KBM-7 (cell line): ENCODE measurements at regions not wholly inside any gene's neighbourhood (a gene's known extent, or its start where the extent isn't known, plus 50 kb on each side); places are given as distances from the start of the nearest gene placed in this dataset.

Experiments
- DNase-seq: peaks from one replicate; pipeline ENCODE4 v3.0.0-alpha.2; 2015
- in situ Hi-C: fragments of 300-500 bp; cut with MboI; formaldehyde crosslinking; loops from 2 replicates; pipeline ENCODE4 v1.14.3; 2020; ENCODE audit warnings: low sequenced_read_pairs, low pct_unique_long_range_greater_than_20kb, mixed read lengths

DNA sequence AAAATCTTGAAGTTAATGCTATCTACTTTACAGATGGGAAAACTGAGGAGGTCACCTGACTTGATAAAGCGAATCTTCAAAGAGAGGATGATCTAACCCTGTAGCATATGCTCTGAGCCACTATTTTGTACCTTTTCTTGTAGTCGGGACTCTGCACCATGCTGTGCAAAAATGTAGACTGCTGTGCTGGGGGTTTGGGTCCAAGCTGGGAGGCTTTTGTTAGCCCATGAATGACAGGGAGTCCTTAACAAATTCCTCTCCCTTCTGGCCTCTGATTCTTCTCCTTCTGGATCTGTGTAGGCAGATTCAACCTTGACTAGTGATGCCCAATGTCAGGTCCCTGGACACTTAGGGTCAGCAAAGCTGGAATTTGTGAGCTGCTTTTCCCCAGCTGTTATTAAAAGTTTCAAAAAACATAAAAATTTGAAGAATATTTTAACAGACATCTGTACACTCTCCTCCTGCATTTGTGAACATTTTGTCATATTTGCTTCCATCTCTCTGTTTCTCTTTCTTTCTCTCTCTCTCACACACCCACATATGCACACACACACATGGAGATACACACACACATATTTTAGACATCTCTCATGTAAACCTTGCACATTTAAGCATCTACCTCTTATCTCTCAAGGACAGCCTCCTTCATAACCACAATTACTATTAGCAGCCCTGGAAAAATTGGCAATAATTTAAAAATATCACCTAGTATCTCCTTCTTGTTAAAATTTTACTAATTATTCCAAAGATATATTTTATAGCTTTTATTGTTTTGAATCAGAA, 335.0 kb upstream of the TRIB2 start:
- no peak for DNase-seq
- in situ Hi-C loops: no loop called here

DNA sequence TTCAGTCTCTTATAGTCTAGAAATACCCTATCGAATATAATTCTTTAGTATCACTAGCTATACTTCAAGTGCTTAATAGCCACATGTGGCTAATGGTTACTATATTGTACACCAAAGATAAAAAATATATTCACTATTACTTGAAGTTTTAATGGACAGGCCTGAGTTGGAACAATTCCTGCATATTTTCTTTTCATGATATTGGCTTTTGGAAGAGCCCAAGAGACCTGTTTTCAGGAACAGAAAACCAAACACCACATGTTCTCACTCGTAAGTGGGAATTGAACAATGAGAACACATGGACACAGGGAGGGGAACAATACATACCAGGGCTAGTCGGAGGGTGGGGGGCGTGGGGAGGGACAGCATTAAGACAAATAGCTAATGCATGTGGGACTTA, 334.4 kb upstream of the TRIB2 start:
- no peak for DNase-seq
- in situ Hi-C loops: no loop called here

DNA sequence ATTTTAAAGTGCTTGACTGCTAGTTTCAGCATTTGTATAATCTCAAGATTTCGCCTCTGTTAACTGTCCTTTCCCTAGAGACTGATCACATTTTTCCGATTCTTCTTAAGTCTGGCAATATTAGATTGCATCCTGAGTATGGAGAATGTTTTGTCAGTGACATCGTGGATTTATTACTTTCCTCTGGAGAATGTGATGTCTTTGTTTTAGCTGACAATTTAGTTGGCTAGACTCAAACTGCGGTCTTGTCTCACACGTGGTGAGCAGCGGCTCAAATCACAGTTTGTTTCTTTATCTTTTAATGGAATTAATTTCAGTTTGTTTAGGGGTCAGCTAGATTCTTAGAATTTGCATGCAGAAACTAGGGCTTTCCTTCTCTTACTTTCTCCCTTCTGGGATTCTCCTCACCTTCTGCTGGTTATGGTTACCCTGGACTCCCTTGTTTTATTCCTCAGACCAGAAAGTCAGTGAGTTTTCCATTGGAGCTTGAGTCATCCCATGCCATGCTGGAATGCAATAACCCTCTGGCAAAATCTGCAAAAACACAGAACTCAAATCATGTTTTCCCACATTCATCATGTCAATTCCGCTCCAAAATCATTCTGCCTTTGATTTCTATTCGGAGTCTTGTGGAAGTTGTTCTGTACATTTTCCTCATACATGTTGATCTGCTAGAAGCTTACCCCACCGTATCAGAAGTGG, 327.2 kb upstream of the TRIB2 start:
- DNase-seq: no peak
- in situ Hi-C loops: no loop called here

DNA sequence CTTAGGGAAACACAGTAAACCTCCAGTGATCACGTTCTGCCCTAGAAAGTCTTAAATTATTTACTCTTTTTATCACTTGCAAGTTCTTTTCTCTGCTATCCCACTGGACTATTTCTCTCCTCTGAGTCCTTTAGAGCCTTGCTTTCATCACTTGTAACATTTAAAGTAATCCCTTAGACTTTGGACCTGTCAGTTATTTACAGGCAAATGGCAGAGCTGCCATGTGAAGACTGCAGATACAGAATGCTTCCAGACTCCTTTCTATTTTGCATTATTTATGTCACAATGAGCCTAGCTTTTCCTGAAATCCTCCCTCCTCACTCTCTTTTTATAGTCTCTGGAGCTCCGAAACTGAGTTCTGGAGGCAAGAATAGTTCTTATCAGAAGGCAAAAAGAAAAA, 325.6 kb upstream of the TRIB2 start:
- in situ Hi-C loops: no loop called here
- no peak for DNase-seq

DNA sequence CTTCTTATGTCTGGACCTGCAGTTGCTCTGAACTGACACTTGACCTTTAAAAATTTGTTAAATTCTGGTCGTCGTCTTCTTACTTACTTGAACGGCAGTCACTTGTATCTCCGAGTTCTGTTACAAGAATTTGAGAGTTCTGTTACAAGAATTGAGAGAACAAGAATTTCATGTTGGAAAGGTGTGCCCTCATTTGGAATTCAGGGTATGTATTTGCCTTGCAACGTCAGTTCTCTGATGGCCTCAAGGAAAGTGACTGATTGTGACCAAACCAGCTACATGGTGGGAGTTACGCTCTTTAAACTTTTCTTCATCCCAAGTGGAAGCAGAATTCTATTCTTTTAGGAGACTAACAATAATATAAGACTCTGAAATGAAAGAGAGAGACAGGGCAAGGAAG, 320.0 kb upstream of the TRIB2 start:
- in situ Hi-C loops: no loop called here
- DNase-seq: no peak

DNA sequence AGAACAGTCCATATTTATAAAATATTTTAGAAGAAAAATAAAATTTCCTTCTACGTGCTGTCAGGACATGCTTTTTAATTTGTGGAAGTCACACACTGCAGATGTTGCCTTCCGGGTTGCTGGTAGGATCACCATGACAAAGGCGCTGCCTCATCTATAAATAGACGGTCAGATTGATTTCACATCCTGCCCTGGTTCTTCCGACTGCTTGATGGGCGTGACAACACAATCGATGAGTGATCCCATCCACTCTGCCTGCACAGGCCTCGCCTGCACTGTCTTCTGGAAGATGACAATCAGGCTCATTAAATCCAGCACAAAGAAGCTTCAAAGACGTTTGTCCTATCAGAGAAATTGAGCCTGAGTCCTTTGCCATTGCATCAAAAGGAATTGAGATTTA, 318.9 kb upstream of the TRIB2 start:
- in situ Hi-C loops: no loop called here
- peak; percentile 32 for DNase-seq

DNA sequence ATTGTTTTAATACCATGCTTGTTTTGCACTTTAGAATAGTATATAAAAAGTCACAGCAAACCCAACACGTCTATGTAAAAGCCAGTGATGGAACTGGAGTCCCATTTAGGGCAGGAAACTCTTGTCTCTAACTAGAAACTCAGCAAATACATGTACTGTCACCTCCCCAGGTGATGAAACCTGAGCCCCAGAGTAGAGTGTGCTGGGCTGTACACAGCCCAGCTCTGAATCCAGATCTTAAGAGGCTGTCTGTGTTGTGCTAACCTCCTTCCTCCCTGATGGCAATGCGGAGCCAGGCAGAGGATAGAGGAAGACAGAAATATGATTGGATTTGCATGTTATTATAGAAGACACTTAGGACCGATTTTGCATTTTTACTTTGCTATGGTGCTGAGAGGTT, 317.5 kb upstream of the TRIB2 start:
- no peak for DNase-seq
- in situ Hi-C loops: no loop called here

DNA sequence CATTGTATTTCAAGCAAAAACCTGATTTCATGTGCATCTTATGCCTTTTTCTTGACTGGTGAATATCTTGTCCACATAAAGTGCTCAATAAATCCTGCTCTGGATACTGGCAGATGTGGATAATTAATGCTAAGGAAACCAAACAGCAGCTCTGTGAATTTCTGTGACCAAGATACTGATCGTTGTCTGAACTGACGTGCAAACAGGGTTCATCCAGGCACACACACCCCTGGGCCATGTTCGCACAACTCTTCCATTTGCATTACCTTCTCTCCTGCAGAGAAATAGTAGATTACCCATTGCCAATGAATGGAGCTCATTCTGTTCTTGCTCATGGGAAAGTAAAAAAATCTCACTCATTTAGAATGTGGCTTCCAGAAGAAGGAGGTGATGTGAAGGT, 316.2 kb upstream of the TRIB2 start:
- no peak for DNase-seq
- in situ Hi-C loops: no loop called here

DNA sequence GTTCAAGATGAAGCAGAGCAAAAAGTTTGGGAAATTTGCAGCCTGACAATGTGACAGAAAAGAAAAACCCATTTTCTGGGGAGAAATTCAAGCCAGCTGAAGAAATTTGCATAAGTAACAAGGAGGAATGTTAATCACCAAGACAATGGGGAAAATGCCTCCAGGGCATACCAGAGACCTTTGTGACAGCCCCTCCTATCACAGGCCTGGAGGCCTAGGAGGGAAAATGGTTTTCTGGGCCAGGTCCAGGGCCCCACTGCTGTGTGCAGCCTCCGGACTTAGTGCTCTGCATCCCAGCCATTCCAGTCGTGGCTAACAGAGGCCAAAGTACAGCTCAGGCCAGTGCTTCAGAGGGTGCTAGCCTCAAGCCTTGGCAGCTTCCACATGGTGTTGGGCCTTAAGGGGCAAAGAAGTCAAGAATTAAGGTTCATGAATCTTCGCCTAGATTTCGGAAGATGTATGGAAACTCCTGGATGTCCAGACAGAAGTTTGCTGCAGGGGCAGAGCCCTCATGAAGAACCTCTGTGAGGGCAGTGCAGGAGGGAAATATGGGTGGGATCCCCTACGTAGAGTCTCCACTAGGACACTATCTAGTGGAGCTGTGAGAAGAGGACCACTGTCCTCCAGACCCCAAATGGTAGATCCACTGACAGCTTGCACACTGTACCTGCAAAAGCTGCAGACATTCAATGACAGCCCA, 314.1 kb upstream of the TRIB2 start:
- in situ Hi-C loops: no loop called here
- no peak for DNase-seq

DNA sequence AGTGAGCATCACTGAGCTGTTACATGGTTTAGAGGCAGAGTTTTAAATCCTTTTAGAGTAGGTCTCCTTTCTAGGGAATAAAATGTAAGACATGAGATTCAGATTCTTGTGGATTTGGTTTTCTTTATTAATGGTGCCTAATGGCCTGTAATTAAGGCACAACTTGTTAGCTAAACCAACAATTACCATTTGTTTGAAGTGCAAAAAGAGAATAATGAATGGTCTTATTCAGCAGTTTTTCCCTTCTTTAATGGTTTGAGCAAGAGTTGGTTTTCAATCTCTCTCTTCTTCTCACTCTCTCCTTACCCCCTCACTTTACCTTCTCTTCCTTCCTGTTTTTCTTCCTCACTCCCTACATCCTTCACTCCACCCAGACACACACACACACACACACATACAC, 312.2 kb upstream of the TRIB2 start:
- DNase-seq: no peak
- in situ Hi-C loops: no loop called here

DNA sequence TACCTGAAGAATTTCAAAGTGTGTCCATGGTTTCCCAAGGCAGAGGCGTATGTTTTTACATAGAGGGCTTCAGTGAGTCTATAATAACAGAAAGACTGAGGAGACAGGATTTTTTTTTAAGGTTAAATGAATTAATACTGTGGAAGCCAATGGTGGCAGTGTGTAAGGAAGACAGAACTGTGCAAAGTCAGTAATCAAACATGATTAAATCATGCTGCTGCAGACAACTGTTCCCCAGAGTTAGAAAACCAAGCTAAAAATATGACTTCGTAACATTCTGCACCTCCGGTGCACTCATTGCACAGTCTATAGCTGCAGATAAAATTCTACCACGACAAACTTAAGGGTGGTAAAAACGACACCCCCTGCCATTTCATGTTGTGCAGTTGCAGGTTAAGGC, 309.6 kb upstream of the TRIB2 start:
- no peak for DNase-seq
- in situ Hi-C loops: no loop called here

DNA sequence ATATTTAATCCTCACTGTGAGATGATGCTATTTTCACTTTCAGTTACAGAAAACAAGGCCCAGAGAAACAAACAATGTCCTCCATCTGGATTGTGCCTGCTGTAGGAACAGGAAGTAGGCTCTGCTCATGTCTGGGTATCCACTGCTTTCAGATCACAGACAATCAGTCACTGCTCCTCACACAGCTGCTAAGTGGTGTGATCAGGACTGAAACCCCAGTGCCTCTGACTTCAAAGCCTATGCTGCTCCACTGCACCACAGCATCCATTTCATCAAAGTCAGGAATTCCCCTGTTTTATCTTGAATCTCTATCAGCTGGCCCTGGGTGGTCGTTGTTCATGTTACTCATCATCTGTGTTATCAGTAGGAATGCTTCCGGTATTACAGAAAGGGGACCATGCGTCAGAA, 303.8 kb upstream of the TRIB2 start:
- in situ Hi-C loops: no loop called here
- DNase-seq: no peak

DNA sequence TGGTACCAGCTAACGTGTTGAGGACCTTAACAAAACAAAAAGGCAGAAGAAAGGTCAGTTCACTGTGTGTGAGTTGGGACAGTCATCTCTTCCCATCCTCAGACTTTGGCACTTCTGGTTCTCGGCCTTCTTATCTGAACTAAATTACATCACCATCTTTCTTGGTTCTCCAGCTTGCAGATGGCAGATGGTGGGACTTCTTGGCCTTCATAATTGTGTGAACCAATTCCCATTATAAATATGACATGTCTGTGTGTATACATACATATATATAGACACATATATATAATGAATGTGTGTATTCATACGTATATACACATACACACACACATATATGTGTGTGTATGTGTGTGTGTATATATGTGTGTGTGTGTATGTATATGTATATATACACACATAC, 301.2 kb upstream of the TRIB2 start:
- in situ Hi-C loops: no loop called here

DNA sequence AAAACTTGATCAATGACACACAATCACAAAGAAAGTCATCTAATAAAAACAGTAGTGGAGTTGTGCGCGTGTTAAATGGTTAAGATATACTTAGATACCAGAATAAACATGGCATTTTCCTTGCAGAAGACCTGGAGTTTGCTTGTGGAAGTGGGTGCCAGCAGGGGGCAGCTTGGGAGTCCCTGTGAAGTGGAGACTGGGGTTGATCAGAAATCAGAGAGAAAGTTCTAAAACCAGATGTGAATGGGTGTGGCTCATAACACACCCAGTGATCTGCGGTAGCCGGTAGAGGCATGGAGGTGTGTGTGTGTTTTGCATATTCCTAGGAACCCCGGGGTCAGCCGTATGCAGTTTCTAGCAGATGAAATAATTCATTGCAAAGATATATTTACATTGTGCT, 300.1 kb upstream of the TRIB2 start:
- in situ Hi-C loops: no loop called here
- DNase-seq: peak; percentile 12

More for the DNA sequence above, 301.2 kb upstream of the TRIB2 start:
- DNase-seq: no peak

DNA sequence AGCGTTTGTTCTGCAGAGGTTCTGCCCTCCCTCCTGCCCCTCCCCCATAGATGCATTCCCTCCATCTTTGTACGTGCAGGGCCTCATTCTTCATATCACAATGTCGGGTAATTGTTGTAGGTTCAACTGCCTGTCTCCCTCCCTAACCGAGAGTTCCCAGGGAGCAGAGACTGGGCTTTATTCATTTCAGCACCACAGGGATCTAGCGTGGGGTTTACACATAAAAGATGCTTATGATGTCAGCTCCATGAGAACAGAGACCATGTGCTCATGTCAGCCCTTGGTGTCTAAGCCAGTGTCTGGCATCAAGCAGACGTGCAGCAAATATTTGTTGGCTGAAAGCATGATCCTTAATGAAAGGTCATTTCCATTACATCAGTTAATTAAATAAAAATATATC, 298.9 kb upstream of the TRIB2 start:
- in situ Hi-C loops: no loop called here
- no peak for DNase-seq

DNA sequence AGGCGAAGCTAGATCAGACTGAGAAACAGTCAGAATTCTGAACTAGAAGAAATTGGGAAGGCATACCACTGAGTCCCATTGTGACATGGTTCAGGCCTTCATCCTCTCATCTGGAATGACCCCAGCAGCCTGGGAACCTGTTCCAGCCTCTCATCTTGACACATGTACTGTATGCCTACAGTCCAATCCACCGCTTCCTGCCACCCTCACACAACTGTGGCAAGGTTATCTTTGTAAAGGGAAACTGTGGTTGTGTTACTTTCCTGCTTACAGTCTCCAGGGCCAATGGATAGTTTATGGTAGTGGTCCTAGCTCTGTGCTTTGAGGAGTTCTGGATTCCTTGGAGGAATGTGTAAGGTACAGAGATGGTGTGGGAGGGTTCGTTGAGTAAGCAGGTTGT, 296.9 kb upstream of the TRIB2 start:
- DNase-seq: no peak
- in situ Hi-C loops: no loop called here

DNA sequence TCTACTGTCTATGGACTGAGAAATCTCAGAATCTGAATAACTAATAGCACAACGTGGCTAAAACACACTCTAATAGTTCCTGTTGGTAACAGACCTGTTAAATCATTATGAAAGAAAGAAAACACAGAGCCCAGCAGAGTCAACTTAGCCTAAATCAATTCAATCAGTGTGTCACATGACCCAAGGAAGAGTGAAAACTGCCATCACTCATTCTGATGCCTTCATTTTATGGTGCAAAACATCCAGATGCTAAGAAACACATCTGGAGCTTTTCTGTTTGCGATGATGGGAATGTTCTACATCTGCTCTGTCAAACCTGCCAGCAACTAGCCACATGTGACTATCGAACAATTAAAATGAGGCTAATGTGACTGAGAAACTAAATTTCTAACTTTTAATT, 295.7 kb upstream of the TRIB2 start:
- no peak for DNase-seq
- in situ Hi-C loops: no loop called here

DNA sequence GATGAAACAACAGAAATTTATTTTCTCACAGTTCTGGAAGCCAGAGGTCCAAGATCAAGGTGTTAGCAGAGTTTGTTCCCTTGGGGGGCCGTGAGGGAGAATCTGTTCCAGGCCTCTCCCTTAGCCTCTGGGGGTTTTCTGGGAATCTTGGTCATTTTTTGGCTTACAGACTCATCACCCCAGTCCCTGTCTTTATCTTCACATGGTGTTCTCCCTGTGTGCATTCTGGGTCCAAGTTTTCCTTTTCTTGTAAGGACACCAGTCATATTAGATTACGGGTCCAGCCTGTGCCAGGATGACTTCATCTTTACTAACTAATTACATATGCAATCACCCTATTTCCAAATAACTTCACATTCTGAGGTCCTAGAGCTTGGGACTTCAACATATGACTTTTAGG, 292.5 kb upstream of the TRIB2 start:
- in situ Hi-C loops: no loop called here
- no peak for DNase-seq

DNA sequence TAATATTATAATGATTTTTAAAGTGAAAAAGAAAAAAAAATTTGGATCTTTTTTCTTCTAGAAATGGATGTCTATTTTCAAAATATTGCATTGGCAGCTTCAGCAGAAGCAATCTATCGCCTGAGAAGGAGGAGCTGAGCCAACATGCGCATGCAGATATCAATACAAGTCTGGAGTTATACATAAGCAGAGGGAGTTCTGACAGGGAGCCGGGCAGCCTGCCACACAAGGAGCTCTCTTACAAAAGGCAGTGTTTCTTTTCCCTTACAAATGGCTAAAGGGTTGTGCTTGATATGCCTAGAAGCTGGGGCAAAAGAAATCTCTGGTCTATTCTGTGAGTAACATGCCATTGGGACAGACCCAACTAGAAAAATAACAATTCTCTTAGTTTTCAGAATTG, 291.9 kb upstream of the TRIB2 start:
- in situ Hi-C loops: no loop called here
- DNase-seq: no peak

DNA sequence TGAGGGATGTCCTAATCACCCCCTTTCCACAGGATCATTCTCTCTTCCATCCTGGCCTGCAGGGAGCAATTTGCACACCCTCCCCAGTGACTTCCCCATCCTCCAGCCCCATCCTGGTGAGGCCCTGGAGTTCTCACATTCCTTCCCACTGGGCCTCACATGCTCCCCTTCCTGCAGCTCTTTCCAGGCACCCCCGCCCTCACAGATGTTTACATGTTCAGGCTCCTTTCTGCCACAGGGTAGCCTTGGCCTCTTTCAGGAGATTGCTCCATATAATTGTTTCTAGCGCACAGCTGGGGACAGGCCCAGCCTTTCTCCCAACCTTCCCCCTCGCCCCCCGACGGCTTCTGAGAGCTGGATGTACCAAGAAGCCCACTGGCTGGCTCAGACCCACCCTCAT, 288.4 kb upstream of the TRIB2 start:
- in situ Hi-C loops: no loop called here
- DNase-seq: no peak
